ENCODE measurements at regions not wholly inside any gene's neighbourhood (a gene's known extent, or its start where the extent isn't known, plus 50 kb on each side); places are given as distances from the start of the nearest gene placed in this dataset.
"Not testable (repeated sequence)": the region's sequence is repeated elsewhere in the genome, so short reads cannot be mapped to it uniquely, and the experiment has no call there.

GRCh38 chr6:76574746-76575145 lies 502.3 kb upstream of the IMPG1 start:
- no peak for TF ChIP-seq CTCF (IDR thresholded peaks at IDR 0.05; ENCODE audit: insufficient read depth, low read length, poor library complexity, severe bottlenecking)
- no peak overlapping the region for H3K4me3 ChIP-seq (replicated peaks; ENCODE audit: low read depth, low read length)
- no peaks in the 10 kb centered on the region for H3K27me3 ChIP-seq (replicated peaks; ENCODE audit: control insufficient read depth, insufficient read depth, low read length)
- no peak for DNase-seq (ENCODE audit: extremely low read depth, insufficient read length)
- no peaks in the 10 kb centered on the region for H3K36me3 ChIP-seq (ENCODE audit: control insufficient read depth, insufficient read depth, low read length)

GRCh38 chr6:76565932-76566331 lies 493.5 kb upstream of the IMPG1 start:
- Histone ChIP-seq H3K36me3 (ENCODE audit: control insufficient read depth, insufficient read depth, low read length) (no peaks in the 10 kb centered on the region), H3K4me3 (replicated peaks; ENCODE audit: low read depth, low read length) (no peak overlapping the region), H3K27me3 (replicated peaks; ENCODE audit: control insufficient read depth, insufficient read depth, low read length) (no peaks in the 10 kb centered on the region)
- DNase-seq (ENCODE audit: extremely low read depth, insufficient read length), result no peak
- no peak for TF ChIP-seq CTCF (IDR thresholded peaks at IDR 0.05; ENCODE audit: insufficient read depth, low read length, poor library complexity, severe bottlenecking)

GRCh38 chr6:76562371-76562770 lies 489.9 kb upstream of the IMPG1 start:
- H3K27me3 ChIP-seq (replicated peaks; ENCODE audit: control insufficient read depth, insufficient read depth, low read length); H3K4me3 ChIP-seq (replicated peaks; ENCODE audit: low read depth, low read length); H3K36me3 ChIP-seq (ENCODE audit: control insufficient read depth, insufficient read depth, low read length); DNase-seq (ENCODE audit: extremely low read depth, insufficient read length): not testable (repeated sequence)

GRCh38 chr6:76560851-76561755 lies 488.6 kb upstream of the IMPG1 start:
- DNase-seq (ENCODE audit: extremely low read depth, insufficient read length); H3K27me3 ChIP-seq (replicated peaks; ENCODE audit: control insufficient read depth, insufficient read depth, low read length); H3K4me3 ChIP-seq (replicated peaks; ENCODE audit: low read depth, low read length); H3K36me3 ChIP-seq (ENCODE audit: control insufficient read depth, insufficient read depth, low read length): not testable (repeated sequence)

GRCh38 chr6:76553256-76553655 lies 480.8 kb upstream of the IMPG1 start:
- no peak overlapping the region for H3K4me3 ChIP-seq (replicated peaks; ENCODE audit: low read depth, low read length)
- H3K36me3 ChIP-seq (ENCODE audit: control insufficient read depth, insufficient read depth, low read length), result no peaks in the 10 kb centered on the region
- no peaks in the 10 kb centered on the region for H3K27me3 ChIP-seq (replicated peaks; ENCODE audit: control insufficient read depth, insufficient read depth, low read length)
- TF ChIP-seq CTCF (IDR thresholded peaks at IDR 0.05; ENCODE audit: insufficient read depth, low read length, poor library complexity, severe bottlenecking), result no peak
- DNase-seq (ENCODE audit: extremely low read depth, insufficient read length), result no peak

GRCh38 chr6:76552268-76552667 lies 479.8 kb upstream of the IMPG1 start:
- TF ChIP-seq CTCF (IDR thresholded peaks at IDR 0.05; ENCODE audit: insufficient read depth, low read length, poor library complexity, severe bottlenecking), result no peak
- Histone ChIP-seq H3K4me3 (replicated peaks; ENCODE audit: low read depth, low read length) (no peak overlapping the region), H3K27me3 (replicated peaks; ENCODE audit: control insufficient read depth, insufficient read depth, low read length) (no peaks in the 10 kb centered on the region), H3K36me3 (ENCODE audit: control insufficient read depth, insufficient read depth, low read length) (no peaks in the 10 kb centered on the region)
- no peak for DNase-seq (ENCODE audit: extremely low read depth, insufficient read length)
